GM18498 (cell line): ENCODE measurements at regions not wholly inside any gene's neighbourhood (a gene's known extent, or its start where the extent isn't known, plus 50 kb on each side); places are given as distances from the start of the nearest gene placed in this dataset.
"Not testable (repeated sequence)": the region's sequence is repeated elsewhere in the genome, so short reads cannot be mapped to it uniquely, and the experiment has no call there.

Experiments
- ATAC-seq: cut with Tn5 transposase; IDR thresholded peaks from one replicate; pipeline ENCODE4 v1.9.1; 2021; ENCODE audit warnings: mild to moderate bottlenecking, moderate library complexity; ENCODE audit not compliant: unreplicated experiment

DNA sequence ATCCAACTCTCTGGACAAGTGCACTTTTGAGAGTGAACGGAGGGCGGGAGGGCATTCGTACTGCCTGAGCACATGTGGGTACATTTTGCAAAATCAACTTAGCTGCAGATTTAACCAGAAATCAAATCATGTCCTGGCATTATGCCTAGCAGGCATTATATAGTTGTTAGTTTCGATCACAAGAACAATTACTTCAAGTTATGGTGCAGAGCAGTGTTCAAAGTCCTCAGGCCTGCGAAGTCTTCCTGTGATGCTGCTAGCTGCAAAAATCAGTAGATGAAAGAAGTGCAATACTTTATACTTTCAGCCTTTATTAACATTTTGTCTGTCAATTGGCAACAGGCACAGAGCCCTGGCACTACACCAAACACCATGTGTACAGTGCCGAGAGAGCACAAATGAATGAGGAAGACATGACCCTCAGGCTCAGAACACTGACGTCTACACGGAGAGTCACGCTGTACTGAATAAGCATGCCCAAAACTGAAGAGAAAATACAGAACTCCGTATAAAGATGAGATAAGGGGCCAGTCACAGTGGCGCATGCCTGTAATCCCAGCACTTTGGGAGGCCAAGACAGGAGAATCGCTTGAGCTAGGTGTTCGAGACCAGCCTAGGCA is 92.1 kb upstream of the CREB1 start:
- no peak for ATAC-seq

DNA sequence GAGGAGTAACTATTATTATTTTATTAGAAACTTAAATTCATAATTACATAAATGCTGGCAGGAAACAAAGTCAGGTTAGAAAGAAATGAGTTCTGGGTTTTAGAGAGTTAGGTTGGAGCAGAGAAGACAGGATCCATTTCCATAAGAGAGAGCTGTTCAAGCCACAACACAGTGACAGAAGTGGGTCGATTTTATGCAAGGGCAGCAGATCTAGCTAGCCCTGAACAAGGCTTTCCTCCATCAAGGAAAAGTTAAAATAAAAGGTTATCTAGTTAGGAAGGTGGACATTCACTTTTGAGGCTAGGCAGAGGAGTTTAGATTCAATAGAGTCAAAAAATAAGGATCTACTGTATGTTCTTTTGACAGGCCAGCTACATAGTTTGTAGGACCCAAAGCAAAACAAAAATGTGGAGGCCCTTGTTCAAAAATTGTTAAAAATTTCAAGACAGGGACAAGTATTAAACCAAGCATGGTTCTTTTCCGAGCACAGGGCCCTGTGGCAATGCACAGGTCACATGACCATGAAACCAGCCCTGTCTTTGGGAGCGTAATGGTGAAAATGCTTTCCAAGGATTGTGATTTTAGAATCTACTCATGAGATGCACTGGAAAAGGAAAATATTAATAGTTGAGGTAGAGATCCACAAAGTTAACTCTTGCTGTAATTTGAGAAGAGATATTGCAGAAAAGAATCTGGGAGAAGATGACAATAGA is 91.2 kb upstream of the CREB1 start:
- no peak for ATAC-seq

DNA sequence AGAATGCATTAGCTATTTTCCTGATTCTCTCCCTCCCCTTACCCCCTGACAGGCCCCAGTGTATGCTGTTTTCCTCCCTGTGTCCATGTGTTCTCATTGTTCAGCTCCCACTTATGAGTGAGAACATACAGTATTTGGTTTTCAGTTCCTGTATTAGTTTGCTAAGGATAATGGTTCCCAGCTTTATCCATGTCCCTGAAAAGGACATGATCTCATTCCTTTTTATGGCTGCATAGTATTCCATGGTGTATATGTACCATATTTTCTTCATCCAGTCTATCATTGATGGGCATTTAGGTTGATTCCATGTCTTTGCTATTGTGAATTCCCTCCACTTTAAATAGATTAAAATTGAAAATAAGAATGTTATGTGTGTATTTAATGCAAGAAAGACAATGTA is 89.9 kb upstream of the CREB1 start:
- ATAC-seq, result not testable (repeated sequence)

DNA sequence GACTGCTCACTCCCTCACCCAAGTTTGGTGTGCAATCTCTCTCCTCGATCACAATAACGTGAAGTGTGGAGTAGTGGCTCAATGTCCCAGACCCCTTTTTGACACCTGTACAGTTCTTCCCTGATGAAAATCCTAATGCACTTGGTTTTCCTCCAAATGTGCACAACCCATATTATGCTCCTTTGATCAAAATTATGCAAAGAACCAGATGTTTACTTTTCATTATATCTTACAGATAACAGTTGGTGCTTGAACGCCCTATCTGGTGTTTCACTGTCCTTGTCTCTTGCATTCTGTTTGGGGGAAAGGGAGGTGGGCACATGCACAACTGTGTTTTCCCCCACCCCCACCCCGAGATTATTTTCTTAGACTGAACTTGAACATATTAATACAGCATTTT is 85.0 kb upstream of the CREB1 start:
- ATAC-seq, result no peak

DNA sequence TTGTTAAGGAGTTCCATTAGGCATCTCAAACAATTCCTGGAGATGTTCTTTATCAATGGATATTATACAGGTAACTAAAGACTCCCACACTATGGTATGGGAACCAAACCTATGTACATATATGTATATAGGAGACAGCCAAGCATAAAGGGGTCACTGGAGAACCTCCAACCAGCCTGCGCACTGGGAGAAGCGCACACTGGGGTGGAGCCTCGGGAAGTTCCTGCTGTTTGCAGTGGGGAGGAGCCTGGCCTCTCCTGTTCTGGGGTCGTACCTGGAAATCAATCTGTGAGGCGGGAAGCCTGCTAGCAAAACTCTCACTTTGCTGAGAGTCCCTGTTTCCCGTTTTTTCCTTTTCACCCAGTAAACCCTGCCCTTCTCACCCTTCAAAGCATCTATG is 83.1 kb upstream of the CREB1 start:
- no peak for ATAC-seq

DNA sequence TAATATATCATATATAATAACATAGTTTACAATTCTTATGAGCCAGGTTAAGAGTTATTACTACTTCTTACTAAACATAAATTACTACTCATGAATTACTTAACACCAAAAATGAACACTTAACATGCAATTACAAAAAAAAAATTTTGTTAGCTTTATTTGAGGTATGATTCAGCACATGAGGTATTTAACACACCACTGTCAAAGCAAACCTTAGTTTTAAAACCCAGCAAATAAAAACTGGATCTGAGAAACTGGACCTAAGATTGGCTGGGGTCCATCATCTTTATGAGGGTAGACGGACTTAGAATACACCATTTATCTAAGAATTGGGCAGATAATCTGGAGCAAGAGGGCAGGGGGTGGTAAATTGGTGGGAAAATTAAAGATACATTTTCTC is 81.8 kb upstream of the CREB1 start:
- no peak for ATAC-seq

DNA sequence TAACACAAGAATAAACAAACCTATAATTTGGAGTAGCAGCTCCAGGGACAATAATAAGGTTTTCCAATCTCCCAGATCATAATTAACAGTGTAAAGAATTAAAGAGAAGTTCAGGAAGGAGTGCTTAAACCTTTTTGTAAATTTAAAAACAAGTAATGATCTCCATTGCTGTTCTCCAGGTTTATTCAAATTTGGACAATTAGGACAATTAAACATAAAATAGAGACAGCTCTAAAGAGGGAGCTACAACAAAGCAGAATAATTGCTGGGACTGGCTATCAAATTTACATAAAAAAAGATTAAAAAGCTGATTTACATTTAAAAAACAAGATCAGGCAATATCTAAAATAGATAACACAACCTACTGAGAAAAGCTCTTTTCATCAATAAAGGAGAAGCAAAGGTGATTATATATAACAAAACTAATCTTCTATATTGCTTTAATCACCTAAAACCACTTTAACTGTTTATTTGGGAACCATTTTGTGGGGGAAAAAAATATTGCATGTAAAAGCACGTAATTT is 80.1 kb upstream of the CREB1 start:
- ATAC-seq, result no peak

DNA sequence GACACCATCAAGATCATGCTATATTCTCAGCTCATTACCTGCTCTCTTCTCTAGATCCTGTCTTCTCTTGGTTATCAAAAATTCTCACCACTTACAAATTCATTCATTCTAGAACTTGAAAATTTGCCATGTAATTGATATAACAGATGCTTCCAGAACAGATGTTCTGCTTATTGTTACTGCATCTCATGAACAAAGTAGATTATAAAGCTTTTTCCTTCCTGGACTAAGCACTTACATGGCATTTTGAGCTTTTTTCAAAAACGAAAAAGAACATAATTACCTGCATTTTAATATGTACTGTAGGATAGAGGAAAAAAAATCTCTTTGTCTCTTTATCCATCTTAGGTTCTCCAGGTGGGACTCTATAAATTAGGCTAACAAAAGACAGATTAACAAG is 79.6 kb upstream of the CREB1 start:
- ATAC-seq, result no peak

DNA sequence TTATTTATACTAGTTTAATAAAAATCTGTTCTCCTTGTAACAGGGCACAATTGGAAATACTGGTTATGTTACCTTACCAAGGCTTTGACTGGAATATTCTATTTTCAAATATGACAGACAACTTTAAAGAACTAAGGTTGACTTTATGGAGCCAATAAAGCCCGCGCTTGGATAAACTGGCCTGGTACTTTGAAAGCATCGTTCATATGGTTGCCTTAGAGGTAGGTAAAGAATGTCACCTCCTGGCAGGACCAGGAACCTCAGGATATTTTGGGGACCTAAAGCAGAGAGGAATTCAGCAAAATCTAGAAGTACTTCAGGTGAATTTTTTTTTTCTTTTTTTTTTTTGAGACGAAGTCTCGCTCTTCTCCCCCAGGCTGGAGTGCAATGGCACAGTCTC is 71.2 kb upstream of the CREB1 start:
- no peak for ATAC-seq

DNA sequence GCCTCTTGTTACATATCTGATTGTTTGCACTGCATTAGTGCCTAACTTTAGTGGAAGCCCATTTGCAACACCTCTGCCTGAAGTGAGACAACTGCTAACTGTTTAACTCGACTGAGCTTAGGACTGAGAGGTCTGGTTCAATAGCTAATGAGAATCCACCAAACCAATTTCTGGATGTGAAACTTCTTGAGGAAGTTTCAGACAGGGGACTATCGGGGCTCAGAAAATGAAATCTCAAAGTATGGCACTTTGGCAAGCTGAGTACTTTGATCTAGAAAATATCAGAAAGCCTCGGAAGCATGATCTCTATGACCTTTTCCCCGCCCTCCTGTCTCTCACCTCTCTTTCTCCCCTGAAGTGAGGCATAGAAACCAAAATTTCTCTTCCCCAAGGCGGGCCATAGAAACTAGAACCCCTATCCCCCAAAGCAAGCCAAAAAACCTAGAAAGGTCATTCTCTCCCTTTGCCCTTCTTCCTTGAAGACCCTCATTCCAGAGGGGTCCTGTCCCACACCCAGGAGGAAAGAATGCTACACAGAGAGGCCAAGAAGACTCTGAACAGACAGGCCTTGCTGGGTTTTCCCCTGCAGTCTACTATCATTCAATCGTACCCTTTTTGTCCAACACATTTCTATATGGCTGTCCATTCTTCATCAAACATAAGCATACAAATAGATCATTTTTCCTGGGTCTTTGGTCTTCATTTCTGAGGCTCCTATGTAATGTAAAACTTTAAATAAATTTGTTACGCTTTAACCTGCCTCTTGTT is 69.6 kb upstream of the CREB1 start:
- peak; percentile 84 for ATAC-seq

DNA sequence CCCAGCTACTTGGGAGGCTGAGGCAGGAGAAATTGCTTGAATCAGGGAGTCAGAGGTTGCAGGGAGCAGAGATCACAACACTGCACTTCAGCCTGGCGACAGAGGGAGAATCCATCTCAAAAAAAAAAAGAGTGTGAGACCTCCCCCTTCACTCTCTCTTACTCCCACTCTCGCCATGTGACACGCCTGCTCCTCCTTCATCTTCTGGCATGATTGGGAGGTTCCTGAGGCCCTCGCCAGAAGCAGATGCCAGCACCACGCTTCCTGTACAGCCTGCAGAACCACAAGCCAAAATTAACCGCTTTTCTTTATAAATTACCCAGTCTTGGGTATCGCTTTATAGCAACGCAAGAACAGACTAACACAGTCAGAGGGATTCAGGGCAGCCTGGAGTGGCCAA is 66.3 kb upstream of the CREB1 start:
- no peak for ATAC-seq

DNA sequence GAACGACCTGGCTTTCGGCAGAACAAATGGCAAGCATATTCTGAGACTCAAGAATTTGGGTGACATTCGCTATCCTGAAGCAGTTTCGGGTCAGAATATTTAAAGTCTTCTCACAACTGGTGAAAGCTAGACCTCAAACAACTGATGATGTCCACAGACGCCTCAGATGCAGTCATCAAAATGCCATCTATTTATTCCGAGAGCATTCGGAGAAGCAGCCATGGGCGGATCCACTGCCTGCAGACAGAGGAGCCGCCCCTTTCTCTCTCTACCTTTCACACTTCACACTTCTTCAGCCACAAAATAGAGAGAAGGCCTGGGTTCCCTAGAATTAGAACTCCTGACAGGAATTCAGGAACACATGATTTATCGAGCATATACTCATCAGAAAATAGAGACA is 65.8 kb upstream of the CREB1 start:
- no peak for ATAC-seq

DNA sequence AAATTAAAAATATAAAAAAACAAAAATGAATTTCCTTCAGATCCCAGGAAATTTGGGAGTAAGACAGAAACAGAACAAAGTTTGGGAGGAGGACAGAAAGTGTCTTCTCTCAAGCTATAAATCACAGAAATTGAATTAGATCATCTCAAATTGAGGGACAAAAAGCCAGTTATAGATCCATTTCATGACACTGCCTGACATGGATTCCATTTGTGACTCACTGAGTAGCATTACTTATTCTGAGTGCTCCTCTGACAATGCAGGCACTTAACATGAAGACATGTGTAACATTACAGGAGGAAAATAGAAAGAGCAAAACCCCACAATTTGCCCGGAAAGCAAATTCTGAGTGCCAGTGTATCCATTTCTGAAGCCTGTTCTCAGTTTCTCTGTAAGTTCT is 63.9 kb upstream of the CREB1 start:
- no peak for ATAC-seq

DNA sequence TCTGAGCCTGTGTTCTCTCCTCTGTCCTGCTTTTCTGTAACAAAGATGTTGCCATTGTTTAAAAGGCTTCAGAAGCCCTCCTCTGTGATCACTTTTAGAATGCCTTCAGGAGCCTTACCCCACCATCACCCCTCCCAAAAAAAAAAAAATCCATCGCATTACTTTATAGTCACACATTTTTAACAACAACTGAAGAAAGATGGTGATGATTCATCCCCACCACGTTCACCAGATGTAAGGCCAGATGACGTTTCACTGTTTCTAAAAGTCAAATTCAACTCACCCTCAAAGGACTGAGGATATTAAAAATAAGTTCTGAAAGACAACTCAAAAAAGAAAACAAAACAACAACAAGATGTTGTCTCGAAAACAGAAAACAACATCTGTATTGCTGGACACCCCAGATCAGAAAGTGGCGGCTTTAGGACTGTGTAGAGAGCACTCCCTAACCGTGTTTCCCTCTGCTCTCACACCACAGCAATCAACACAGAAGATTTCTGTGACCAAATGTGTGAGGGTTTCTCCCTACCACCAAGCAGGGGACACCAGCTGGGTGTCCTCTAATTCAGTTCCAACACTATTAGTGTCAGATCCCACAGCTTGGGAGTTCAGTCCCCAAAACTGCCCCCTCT is 61.9 kb upstream of the CREB1 start:
- ATAC-seq, result peak; percentile 72

DNA sequence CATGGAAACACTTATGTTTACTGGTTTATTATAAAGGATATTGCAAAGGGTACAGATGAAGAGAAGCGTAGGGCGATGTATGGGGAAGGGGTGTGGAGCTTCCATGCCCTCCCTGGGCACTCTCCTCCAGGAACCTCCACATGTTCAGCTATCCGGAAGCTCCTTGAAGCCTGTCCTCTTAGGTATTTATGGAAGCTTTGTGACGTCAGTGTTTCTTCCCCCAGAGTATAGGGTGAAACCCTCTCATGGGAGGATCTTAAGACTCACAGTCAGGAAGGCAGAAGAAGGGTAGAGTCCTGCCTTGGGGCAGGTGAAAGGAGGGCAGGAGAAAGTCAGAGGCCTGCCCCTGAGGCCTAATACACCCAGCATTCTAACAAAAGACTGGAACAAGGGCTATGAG is 61.3 kb upstream of the CREB1 start:
- no peak for ATAC-seq

DNA sequence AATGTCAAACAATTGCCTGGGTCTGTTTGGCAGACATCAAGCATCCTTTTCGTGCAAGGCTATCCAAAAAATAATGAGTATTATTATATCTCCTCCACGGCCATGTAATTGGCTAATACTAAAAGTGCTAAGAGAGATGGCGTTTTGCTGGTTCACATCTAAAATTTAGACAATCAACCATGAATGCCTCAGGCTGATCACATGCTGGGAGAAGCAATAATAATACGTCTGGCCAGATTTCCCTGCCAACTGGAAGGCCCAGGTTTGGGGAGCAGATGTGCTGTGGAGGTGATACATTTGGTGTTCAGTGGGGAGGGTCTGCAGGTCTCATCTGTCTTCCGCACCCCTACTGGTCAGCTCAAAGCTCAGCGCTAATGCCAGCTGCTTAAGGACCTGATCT is 60.3 kb upstream of the CREB1 start:
- ATAC-seq, result no peak

DNA sequence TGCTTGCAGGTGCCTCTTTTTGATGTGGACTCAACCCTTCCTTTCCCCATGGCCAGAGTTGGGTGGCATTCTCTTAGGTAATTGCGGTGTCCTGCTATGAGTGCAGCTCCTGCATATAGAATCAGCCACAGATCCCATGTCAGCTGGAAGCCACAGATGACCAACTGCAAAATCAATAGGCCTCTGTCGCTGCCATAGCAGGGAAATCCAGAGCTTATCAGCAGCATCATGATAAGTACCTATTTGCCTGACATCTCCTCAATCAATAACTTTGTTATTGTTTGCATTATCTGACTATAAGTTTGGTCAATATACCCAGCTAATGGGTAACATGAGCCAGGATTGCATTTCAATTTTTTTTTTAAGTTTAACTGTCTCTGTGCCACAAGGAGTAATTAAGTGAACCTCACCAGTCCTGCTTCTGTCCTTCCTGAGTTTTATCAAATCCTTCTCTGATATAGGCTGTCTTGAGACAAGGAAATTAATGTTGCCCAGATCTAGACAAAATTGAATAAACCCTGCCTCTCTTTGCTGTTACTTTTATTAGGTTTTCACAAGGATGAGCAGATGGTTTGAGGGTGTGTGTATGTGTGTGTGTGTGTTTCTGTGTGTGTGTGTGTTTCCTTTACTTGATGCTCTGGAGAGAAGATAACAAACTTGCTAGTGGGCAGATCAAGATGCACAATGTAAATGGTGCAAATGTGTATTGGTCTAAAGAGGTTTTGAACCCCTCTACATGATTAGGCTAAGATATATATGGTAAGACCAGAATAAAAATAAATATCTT is 59.6 kb upstream of the CREB1 start:
- ATAC-seq, result no peak

DNA sequence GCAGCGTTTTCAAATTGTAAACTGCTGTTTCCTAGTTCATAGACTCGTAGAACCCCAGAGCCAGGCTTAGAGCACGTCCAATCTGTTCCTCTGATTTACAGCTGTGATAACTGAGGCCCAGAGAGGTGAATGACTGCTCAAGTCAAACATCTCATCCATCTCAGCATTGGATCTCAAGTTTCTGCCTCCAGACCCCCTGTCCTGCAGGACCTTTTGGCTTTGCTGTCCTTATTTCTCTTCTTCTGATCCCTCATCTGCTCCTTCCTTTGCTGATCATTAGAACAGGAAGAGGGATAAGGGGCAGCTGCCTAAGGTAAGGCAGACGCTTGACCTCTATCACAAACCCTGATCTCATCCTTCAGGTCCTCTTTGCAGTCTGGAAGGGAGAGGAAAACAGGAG is 58.5 kb upstream of the CREB1 start:
- ATAC-seq, result no peak

DNA sequence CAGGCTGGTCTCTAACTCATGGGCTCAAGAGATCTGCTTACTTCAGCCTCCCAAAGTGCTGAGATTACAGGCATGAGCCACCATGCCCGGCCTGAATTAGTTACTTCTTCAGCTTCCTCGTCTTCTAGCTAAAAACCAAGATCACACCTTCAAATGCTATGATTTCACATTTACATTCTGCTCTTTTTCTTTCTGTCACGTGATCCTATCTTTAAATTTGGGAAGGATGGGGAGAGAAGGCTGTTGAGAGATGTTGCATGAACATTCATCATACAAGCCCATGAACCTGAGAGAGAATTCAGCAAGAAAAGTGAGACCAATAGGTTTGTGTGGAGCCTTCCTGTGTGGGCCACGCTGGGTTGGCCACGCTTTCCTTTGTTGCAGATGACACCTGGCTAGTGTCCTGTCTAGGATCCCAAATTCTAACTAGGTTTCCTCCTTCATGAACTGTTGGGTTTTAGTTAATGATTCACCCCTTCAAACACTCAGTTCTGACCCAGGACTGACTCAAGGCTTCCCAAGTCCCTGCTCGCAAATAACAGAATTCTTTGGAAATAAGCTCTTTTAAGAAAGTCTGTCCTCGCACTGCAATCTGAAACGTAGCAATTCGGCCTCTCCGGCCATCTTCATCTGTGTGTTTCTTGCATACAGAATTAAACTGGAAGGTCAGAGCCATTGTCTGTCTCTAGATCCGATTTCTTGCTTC is 57.3 kb upstream of the CREB1 start:
- no peak for ATAC-seq
